HT1080 (cell line): ENCODE measurements at regions not wholly inside any gene's neighbourhood (a gene's known extent, or its start where the extent isn't known, plus 50 kb on each side); places are given as distances from the start of the nearest gene placed in this dataset.
A peak's percentile ranks its signal among the peaks of the same experiment; 100 is the strongest.
"Not testable (repeated sequence)": the region's sequence is repeated elsewhere in the genome, so short reads cannot be mapped to it uniquely, and the experiment has no call there.

Experiments
- DNase-seq: peaks from one replicate; pipeline ENCODE4 v3.0.0-alpha.2; 2015; ENCODE audit warnings: low read depth

DNA sequence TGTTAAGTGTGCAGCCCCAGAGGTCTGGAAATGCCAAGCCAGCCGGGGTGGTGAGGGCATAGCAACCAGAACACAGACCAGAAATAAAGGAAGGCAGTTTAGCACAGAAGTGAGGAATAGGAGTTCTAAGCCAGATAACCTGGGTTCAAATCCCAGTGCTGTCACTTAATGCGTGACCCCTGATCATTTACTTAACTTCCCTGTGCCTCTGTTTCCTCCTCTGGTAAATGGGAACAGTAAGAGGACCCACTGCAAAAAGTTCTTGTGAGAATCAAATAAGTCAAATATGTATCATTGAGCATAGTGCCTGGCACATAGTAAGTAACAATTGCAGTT, 125.2 kb upstream of the ARHGEF3 start:
- no peak for DNase-seq

DNA sequence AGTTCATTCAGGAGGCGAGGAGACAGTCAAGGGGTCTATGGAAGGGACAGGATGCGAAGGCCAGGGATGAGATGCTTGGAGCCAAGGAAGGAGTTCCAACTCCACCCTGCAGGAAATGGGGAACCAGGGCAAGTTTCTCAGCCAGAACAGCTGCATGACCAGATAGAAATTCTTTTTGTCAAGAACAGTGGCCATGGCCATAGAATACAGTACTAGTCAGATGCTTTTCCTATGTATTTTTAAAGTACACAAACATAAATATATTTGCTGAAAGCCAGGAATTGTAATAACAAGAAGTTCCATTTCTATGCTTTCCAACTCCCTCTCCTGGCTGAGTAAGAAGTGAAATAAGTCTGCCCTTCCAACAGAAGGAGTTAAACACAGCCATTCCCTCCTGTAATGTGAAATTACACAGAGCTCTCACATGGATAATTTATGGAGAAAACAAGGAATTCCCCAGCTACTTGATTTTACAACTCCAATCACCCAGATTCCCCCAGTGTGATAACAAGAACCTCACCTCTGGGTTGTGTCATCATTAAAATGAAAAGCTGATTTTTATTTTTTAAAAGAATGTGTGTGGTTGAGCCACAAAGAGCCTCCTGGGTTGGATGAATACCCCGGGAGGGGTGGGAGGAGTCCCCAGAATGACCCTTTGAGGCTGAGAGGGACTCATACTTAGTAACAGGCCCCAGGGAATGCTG, 124.6 kb upstream of the ARHGEF3 start:
- DNase-seq, result peak; percentile 73

DNA sequence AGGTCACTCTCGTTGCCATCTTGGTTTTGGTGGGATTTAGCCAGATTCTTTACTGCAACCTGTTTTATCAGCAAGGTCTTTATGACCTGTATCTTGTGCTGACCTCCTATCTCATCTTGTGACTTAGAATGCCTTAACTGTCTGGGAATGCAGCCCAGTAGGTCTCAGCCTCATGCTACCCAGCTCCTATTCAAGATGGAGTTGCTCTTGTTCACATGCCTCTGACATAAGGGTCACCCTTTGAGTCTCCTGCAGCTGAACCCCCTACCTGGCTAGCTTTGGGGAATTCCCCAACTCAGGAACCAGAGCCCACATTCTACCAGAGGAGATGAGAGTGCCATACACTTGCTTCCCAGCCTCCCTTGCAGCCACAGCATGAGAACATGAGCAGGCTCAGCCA, 123.0 kb upstream of the ARHGEF3 start:
- not testable (repeated sequence) for DNase-seq

DNA sequence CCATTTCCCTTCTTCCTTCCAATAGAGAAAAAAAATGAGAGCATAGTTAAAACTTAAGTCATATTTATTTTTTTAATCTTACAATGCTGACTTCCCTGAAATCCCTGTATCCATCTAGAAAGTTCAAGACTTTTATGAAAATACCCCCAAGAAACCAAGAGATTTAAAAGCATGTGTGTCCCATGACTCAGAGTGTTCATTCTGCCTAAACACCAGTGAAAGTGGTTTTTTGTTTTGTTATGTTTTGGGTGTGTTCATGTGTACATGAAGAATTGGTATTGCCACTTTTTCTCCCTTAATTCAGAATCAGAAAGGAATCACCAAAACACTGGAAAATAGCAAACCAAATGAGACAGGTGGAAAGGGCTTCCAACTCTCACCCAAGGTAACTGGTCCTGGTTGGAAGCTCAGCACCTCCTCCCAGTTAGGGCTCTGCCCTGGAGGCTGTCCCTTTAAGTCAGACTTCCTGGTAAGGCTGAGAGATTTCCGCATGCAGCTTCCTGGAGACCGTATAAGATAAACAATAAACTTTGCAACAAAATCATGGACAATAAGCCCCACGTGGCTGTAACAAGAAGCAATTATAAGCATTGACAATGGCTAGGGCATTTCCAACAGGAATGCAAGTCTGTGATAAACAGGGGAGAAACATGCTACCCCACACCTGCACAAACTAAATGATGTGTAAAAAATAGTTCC, 121.9 kb upstream of the ARHGEF3 start:
- peak; percentile 74 for DNase-seq

DNA sequence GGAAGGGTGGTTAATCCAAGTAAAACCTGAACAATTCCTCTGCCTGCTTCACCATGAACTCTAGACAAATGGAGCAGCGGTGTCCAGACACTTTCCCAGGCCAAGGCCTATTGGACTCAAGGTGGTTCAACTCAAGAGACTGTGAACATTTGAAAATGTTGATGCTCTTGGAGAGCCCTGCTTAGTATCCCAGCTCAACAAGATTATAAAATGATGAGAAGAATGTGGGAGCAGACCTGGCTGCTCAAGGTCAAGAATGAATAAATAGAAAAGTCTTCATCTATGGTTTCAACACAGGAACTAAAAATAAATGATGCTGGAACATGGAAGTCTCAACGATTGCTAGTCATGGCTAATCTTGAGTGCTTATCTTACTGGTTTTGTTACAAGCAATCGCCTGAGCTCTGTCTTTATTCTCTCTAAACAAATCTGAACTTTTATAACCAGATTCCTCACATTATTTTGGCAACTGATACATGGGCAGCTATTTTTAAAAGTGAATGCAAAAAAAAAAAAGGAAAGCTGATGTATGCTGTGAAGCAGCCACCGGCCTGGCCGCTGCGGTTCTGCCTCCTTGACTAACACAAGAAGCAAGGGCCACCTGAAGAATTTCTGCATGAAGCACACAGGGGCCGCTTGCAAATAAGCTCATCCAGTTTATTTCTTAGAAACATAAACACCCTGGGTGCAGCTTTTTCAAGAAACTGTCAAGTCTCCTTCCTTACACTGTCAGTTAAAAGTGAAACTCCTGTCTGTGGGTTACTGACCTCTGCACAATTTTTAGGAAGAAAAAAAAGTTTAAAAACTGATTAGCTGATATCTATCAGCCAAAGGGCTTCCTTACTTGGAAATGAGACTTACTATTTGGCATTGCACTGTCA, 120.1 kb upstream of the ARHGEF3 start:
- DNase-seq, result no peak

DNA sequence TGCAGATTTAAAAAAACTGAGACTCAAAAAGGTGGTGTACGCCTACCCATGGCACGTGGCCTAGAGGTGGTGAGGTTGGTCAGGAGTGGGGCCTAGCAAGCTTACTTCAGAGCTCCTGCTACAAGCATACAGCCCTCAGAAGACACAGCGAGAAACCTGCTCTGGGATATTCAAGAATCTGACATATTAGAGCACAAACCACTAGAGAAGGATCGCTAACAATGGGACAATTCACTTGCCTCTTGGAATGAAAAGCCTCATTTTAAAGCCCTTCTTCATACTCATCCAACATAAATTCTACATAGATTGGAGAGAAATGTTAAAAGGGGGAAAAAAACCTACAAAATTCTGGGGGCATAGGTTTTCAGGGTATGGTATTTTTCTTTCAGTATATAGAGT, 118.0 kb upstream of the ARHGEF3 start:
- DNase-seq, result no peak

DNA sequence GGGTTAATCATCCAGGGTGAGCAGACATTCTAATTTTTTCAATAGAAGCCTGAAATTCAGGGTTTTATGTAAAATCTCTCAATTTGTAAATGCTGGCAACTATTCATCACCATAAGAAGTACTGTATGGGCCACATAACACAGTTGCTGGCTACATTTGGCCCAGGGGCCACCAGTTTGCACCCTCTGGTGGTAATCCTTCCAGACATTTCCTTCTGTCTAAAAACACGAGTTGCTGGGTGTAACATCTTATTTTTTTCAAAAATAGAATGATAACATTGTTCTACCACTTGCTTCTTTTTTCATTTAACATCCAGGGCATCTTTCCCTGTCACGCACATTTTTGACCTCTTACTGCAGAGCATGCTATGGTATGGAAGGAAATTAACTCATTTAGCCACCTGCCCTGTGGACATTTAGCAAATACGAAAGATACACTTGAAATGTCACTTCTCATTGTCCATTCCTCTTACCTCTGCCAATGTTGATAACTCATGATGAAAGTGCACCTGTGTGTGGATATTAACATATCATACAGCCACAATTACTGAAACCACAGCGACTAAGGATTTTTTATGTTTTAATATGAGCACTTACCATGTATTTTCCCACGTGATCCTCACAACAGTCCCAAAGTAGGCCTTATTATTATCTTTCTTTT, 117.5 kb upstream of the ARHGEF3 start:
- no peak for DNase-seq

DNA sequence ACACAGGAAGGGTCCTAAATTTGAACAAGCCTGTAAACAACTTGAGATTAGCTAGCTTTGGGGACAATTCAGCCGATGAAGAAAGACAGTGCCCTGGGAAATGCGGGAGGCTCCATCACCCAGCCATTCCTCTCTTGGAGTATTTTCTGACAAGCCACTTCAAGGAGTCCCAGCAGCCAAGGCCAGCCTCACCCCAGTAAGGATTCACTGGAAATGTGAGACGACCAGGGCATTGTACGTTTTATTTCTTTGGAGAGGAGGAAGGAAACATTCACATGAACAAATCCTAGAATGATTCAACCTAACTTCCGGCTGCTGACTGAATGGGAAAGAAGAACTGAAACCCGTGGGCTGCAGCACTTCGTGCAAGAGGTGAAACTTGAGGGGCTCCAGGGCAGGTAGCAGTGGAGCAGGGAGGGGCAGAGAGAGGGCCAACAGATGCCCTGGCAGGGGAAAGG, 116.4 kb upstream of the ARHGEF3 start:
- peak; percentile 67 for DNase-seq

DNA sequence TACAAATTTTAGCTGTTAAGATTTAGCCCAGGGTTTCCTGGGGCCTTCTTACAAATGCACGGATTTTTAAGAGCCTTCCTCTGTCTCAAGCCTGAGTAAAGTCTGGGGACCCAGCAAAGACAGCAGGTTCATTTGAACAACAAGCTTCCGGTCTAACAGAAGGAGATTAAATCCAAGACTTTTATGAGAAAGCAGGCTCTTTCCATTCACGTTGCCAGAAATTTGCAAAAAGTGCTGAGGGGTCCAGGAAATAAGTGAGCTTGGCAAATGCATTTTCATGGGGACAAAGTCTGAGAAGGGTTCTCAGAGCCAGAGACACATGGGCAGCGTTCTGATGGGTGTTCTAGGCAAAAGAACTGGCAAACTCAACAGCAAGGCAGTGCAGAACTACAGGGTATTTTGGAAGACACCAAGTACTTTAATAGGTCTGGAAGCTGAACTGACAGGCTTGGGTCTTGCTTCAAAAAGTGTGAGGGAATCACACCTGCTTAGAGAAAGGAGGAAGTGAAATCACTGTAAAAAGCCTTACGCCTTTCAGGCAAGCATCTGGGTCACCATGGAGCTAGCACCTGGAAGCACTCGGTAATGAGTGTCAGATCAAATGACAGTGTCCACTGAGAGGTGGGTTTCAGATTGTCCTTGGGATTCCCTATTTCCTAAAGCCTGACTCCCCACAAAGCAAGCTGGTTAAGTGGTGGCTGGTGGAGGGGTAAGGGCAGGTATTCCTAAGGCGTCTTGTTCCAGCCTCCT, 115.8 kb upstream of the ARHGEF3 start:
- DNase-seq, result no peak

DNA sequence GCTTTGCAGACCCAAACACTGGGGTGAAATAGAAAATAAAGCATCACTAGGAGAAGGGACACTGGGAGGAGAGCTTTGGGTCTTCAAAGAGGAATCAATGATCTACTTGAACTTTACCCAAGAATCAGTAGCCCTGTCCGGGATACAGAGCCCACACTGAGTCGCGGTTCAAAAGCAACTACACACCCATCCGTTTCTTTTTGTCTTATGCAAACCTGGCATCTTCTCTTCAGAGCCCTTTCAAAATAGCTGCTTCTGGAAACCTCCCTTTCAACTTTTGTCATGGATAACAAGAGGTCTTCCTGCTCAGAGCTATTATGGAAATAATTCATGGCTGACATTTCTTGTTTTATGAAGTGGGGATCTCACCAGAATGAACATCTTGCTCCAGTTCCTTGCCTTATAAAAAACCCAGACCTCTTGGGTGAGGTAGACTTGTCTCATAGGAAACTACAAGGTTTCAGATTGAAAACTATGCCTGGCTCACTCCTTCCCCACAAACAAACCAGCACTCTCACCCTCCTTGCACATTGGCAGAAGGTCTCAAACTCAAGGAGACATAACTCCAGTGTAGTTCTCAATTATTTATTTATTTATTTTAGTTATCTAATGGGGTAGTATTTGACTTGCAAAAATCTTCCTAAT, 115.1 kb upstream of the ARHGEF3 start:
- DNase-seq, result no peak

DNA sequence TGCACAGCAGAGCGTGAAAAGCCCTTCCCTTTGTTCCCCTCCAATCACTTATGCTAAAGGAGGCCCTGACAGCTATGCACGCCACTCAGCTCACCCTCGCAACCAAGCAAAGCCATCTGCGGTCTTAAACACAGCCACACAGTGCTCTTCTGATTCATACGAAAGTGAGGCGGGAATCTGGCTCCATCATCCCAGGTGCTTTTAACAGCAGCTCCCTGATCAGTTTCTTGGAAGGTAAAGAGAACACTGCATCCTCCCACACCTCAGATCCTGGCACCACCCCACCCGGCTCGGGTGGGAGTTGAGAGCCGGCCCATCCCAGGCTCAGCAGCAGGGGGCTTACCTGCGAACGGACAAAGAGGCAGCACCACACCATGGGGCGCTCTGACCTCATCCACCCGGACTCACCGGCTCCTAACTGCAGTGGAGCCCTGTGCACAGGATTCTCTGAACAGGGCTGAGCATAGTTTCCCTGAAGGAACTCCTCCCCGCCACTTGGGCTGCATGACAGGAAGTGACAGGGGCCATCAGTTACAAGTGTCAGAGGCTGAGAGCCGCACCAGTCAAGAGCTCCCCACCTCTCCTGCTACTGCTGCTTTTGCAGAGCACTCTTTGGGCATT, 114.3 kb upstream of the ARHGEF3 start:
- no peak for DNase-seq

DNA sequence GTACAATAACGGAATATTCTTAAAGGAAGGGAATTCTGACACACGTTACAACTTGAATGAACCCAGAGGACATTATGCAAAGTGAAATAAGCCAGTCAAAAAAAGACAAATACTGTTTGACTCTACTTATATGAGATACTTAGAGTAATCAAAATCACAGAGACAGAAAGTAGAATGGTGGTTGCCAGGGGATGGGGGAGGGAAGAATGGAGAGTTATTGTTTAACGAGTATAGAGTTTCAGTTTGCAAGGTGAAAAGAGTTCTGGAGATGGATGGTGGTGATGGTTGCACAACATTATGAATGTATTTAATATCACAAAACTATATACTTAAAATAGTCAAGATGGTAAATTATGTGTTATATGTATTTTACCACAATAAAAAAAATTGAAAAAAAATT, 112.9 kb upstream of the ARHGEF3 start:
- DNase-seq, result no peak

DNA sequence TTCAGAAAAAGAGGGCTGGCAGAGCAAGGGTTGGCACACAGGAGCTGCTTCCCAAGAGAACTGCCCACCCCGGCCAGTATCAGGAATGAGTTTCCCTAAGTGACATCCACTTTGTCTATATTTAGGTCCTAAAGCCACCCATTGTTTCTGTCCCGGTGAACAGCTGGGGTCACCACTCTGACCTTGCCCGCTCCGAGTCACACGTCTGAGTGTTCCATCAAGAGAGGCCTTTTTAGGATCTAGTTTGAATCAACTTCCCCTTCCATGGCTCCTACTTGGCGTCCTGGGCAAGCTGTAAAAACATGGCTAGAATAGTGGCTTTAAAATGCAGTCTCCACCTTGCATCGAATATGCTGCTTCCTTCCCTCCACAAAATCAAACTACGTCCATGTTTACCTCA, 109.6 kb upstream of the ARHGEF3 start:
- DNase-seq, result peak; percentile 28

DNA sequence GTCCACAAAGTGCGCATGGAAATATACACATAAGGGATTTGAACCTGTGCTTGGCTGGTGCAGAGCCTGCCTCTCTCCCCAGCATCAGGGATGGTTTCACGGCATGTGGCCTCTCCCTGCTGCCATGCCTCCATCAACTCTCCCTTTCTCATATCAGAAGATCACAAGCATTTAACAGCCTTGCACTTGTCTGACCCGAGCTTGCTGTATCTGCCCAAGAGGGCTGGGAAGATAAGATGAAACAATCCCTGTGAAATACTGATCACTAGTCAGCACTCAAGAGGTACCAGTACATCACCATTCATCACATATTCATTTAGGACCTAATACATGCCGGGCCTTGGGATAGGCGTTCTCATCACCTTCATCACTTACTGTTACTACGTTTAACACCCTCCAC, 107.6 kb upstream of the ARHGEF3 start:
- no peak for DNase-seq

DNA sequence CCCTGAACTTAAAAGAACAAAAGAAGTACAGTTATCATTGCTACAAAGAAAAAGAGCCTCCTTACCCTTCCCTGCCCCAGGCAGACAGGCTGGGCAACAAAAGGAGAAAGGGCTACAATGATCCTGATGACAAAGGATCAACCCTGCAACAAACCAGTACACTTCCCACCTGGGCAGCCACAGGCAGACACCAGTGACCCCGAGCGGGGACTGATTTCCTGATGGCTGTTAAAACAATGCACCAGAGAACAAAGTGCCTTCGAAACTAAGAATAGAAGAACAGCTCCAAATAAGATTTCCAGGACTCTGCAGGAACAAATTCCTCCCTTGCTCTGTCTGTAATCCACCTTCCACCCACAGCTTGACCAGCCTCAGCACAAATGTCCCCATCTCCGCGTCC, 106.3 kb upstream of the ARHGEF3 start:
- DNase-seq, result no peak

DNA sequence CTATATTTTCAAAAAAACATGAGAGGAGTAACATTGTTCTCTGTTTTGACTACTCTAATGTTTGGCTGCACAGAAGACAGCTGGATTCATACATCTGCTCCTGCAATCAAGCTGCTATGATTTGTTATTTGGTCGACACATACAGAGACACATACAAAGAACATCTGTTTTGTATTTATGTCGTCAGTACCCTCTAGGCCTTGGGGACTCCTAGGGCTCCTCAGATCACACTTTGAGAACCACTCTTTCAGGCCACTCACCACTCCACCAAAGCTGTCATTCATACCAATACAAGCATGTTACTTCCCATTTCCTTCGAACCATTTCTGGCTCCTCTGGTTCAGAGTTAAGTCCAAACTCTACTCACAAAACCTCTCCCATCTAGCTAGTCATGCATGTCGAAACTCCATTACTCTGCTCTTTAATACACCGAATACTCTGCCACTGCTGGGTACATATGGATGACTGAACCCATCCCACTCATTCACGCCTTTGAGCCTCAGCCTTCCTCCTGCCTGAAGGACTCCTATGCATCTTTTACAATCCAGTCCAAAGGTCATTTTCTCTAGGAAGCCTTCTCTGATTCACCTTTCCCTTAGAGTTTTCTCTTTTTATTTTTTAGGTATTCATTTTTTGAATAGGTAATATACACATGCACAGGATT, 102.9 kb upstream of the ARHGEF3 start:
- DNase-seq, result no peak

DNA sequence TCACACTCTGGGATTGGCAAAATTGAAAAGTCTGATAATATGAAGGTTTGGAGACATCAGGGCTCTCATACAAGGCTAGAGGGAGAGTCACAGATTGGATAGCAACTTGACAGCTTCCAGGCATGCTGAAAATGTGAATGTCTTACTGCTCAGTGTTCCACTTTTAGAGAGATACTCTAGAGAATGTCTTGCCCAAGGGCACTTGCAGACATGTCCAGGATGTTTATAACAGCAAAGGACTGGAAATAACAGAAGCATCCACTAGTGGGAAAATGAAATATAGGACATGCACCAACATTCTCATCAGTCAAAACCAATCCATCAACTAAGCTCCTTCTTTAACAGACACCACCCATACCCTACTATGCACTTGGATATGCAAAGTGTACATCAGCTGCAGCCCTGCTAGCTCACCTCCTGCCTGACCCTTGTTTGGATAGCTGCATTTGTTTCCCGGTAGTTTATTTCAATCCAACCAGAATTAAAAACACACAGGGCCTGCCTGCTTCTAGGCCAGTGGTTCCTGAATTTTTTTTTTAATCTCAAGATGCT, 101.6 kb upstream of the ARHGEF3 start:
- DNase-seq, result no peak

DNA sequence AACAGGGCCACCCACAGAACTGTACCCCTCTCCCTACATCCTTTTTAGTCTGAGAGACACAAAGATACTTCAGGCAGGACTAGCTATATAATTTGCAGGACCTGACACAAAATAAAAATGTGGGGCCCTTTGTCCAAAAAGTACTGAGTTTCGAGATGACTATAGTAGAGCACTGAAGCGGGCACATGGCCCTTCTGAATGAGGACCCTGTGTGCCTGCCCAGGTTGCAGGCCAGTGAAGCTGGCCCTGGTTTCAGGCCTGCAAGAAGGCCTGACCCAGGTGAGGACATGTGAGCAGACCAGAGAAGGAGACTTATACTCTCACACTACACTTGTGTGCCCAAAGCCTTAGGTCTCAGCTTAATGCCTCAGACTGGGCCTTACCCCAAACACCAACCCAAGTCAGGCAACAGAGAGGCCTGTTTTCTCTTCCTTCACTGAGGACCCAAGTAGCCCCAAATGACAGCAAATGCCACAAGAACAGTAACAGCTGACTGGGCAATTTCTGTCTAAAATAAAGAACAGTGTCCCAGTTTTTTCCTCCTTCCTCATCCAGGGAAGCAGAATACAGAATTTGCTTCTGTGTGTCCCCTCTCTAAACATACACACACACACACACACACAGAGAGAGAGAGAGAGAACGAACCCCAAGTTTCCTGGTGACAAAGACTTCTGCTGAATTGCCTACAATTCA, 100.9 kb upstream of the ARHGEF3 start:
- DNase-seq, result no peak

DNA sequence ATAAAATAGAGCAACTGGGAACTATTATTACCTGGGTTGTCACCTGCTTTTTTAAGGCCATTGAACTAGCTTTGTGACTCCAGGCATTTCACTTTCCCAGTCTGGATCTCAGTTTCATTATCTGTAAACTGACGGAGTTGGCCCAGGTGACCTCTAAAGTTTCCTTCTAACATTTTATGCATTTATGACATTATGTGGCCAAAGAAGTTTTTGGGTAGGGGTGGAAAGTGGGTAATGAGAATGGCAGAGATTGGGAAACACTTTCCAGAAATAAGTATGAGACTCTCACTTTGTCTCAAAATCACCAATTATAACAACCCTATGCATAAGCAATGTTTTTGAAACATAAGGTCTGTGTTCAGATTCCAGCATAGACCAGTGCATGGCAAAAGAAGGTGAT, 99.1 kb upstream of the ARHGEF3 start:
- no peak for DNase-seq
